ENCODE measurements at regions not wholly inside any gene's neighbourhood (a gene's known extent, or its start where the extent isn't known, plus 50 kb on each side); places are given as distances from the start of the nearest gene placed in this dataset.

DNA sequence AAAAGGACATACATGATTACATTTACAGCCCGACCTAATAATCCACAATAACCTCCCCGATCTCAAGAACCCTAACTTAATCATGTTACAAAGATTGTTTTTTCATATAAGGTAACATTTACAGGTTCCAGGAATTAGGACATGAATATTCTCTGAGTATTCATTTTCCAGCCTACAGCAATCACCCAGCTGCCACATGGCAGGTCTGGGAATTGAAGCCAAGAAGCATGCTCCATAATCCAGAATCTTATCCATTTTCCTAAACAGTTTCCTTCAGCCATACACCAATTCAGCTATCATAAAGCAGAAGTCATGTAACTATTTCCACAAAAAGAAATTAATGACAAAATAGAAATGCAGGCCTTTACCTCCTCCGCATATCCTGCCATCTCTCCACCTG, 163.4 kb downstream of the CAAP1 start:
- ATAC-seq (no peak), DNase-seq (no peak)
- Histone ChIP-seq H3K36me3 (replicated peaks in 1 of 2; ENCODE audit: insufficient read depth in 1 of 2, low read depth in 2 of 2) (no peaks in the 10 kb centered on the region), H3K9me3 (no peaks in the 10 kb centered on the region), H3K27me3 (no peaks in the 10 kb centered on the region), H3K4me1 (no peaks in the 10 kb centered on the region), H3K4me3 (no peak overlapping the region), H3K27ac (no peak overlapping the region)
- intact Hi-C loops (cut with DNase I) = no loop called here
- no peak for TF ChIP-seq POLR2A (IDR thresholded peaks at IDR 0.05)
- TF ChIP-seq, protein P1, sequence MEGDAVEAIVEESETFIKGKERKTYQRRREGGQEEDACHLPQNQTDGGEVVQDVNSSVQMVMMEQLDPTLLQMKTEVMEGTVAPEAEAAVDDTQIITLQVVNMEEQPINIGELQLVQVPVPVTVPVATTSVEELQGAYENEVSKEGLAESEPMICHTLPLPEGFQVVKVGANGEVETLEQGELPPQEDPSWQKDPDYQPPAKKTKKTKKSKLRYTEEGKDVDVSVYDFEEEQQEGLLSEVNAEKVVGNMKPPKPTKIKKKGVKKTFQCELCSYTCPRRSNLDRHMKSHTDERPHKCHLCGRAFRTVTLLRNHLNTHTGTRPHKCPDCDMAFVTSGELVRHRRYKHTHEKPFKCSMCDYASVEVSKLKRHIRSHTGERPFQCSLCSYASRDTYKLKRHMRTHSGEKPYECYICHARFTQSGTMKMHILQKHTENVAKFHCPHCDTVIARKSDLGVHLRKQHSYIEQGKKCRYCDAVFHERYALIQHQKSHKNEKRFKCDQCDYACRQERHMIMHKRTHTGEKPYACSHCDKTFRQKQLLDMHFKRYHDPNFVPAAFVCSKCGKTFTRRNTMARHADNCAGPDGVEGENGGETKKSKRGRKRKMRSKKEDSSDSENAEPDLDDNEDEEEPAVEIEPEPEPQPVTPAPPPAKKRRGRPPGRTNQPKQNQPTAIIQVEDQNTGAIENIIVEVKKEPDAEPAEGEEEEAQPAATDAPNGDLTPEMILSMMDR (IDR thresholded peaks at IDR 0.05) = no peak
- 78 to 79% methylated on average over 3 of the region's 3 CpGs for WGBS, 2 donors

DNA sequence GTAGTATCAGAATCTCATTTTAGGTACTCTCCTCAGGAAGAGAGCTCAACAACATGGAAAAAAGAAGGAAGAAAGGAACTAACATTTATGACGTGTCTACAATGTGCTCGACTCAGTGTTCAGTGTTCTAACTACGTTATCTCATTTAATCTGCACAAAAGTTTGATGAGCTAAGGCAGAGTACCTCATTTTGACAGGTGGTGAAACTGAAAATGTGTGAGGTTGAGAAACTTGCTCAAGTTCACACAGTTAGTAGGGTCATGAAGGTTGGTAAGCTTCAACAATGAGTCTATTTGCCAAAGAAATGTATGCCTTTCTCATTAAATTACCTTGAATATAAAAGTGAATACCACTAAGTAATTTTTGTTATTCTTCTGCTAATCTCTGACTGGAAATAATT, 165.1 kb downstream of the CAAP1 start:
- Histone ChIP-seq H3K27me3 (no peaks in the 10 kb centered on the region), H3K27ac (no peak overlapping the region), H3K36me3 (replicated peaks in 1 of 2; ENCODE audit: insufficient read depth in 1 of 2, low read depth in 2 of 2) (no peaks in the 10 kb centered on the region), H3K4me3 (no peak overlapping the region), H3K4me1 (no peaks in the 10 kb centered on the region), H3K9me3 (no peaks in the 10 kb centered on the region)
- intact Hi-C loops (cut with DNase I) = no loop called here
- no peak for ATAC-seq
- TF ChIP-seq, protein P1 (IDR thresholded peaks at IDR 0.05) = no peak
- no peak for TF ChIP-seq POLR2A (IDR thresholded peaks at IDR 0.05)
- no peak for DNase-seq
- 52 to 56% methylated on average over 3 of the region's 3 CpGs for WGBS, 2 donors

DNA sequence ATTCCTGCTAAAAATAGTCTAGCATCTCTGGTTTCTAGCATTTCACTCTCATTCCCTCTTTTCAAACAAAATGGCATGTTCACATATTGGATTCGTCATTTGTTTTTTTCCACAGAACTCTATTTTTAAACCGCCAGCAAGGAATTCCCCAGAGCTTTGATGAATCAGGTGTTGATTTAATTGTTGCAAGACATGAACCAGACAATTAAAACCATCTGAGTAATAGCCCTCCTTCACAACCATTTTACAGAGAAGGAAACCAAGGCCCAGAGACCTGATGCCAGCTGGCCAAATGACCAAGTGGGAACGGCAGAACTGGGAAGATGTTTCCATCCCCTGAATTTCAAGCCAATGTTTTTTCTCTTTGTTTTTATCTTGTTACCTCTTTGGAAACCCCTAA, 167.0 kb downstream of the CAAP1 start:
- Histone ChIP-seq H3K27ac (no peak overlapping the region), H3K27me3 (peaks cover 0 to 8% of the 10 kb centered on the region in 2 donors), H3K36me3 (replicated peaks in 1 of 2; ENCODE audit: insufficient read depth in 1 of 2, low read depth in 2 of 2) (no peaks in the 10 kb centered on the region), H3K9me3 (no peaks in the 10 kb centered on the region), H3K4me3 (no peak overlapping the region), H3K4me1 (no peaks in the 10 kb centered on the region)
- intact Hi-C loops (cut with DNase I) = no loop called here
- TF ChIP-seq POLR2A (IDR thresholded peaks at IDR 0.05) = no peak
- TF ChIP-seq, protein P1 (IDR thresholded peaks at IDR 0.05) = no peak
- 48 to 59% methylated on average over 3 of the region's 3 CpGs for WGBS, 2 donors
- ATAC-seq (no peak), DNase-seq (no peak)

DNA sequence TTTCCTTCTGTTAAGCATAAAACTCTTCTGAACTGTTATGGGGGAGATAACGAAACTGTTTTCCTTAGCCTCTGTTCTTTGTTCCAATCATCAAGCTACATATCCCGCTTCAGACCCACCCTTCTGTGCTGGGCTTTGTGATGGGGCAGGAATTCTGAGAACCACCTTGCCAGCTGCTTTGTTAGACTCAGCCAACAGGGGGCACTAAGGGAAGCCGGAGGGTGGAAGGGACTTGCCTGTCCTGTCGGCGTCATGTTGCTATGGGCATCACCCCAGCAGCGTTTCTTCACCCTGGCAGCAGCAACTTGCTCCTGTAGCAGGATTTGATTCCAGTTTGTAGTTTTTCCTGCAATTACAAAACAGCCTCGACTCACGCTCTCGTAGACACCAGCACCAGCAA, 169.1 kb downstream of the CAAP1 start:
- TF ChIP-seq, protein P1 (IDR thresholded peaks at IDR 0.05) = peak in 2 of 7 experiments; percentile 12 to 23
- TF ChIP-seq POLR2A (IDR thresholded peaks at IDR 0.05) = no peak
- no peaks in the 10 kb centered on the region for H3K4me1 ChIP-seq
- H3K4me3 ChIP-seq = no peak overlapping the region
- DNase-seq (peak; percentile 16 to 35 (median 24)), ATAC-seq (no peak)
- H3K36me3 ChIP-seq (replicated peaks in 1 of 2; ENCODE audit: insufficient read depth in 1 of 2, low read depth in 2 of 2) = no peaks in the 10 kb centered on the region
- WGBS, 2 donors = 19 to 25% methylated on average over 9 of the region's 9 CpGs
- H3K27ac ChIP-seq = no peak overlapping the region
- H3K9me3 ChIP-seq = no peaks in the 10 kb centered on the region
- intact Hi-C loops (cut with DNase I) = no loop called here
- H3K27me3 ChIP-seq = peaks cover 0 to 12% of the 10 kb centered on the region in 2 donors

DNA sequence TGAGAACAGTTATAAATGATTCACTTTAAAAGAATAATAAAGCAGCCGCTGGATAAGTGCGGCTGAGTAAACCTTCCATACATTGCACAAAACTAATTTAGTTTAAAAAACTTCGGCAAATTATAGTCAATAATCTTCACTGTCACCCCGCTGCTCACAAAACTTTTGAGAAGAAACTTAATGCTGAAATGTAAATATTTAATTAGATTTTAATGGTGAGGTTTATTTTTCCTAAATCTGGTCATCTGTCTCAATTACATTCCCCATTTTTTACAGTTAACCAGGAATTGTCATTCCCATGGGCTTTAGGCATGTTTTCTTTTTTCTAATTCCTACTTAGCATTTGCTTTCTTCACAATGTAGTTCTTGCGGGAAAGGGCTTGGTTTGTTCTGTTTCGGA, 169.8 kb downstream of the CAAP1 start:
- DNase-seq = no peak
- no peaks in the 10 kb centered on the region for H3K4me1 ChIP-seq
- WGBS, 2 donors = 25 to 30% methylated on average over 6 of the region's 6 CpGs
- H3K27ac ChIP-seq = no peak overlapping the region
- H3K4me3 ChIP-seq = no peak overlapping the region
- intact Hi-C loops (cut with DNase I) = no loop called here
- H3K36me3 ChIP-seq (replicated peaks in 1 of 2; ENCODE audit: insufficient read depth in 1 of 2, low read depth in 2 of 2) = no peaks in the 10 kb centered on the region
- TF ChIP-seq, protein P1 (IDR thresholded peaks at IDR 0.05) = no peak
- no peak for TF ChIP-seq POLR2A (IDR thresholded peaks at IDR 0.05)
- H3K27me3 ChIP-seq = peaks cover 0 to 12% of the 10 kb centered on the region in 2 donors
- ATAC-seq = no peak
- no peaks in the 10 kb centered on the region for H3K9me3 ChIP-seq

Measured in body of pancreas (tissue), 4 donors.